LoVo (cell line): ENCODE measurements at regions not wholly inside any gene's neighbourhood (a gene's known extent, or its start where the extent isn't known, plus 50 kb on each side); places are given as distances from the start of the nearest gene placed in this dataset.

ENCODE experiments used
- DNase-seq: peaks from one replicate; pipeline ENCODE4 v3.0.0-alpha.2; 2016; ENCODE audit warnings: low spot score

- no peak for DNase-seq
These were observed 69.8 kb downstream of the TNFSF18 start for GRCh38 chr1:172980971-172981370.
